ENCODE measurements at regions not wholly inside any gene's neighbourhood (a gene's known extent, or its start where the extent isn't known, plus 50 kb on each side); places are given as distances from the start of the nearest gene placed in this dataset.

DNA sequence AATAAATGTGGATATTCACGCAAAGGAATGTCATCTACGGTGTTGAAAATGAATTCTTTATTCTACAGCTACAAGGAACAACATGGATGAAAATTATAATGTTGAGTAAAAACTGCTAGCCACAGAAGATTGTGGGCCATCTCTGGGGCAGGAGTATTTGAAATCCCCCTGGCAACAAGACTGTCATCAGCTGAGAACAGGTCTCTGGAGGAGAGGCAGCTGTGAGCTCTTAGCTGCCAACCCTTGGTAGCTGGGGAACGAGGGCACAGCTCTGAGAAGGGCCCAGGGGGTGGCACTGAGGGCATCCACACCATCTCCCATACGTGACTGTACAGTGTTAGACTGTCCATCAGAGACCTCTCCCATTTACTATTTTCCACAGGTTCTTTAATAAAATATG, 340.1 kb upstream of the MGMT start:
- TF ChIP-seq TAF1 (IDR thresholded peaks at IDR 0.05; ENCODE audit: borderline replicate concordance, insufficient read depth, low read length) (no peak), POLR2AphosphoS5 (IDR thresholded peaks at IDR 0.05; ENCODE audit: low read depth, low read length) (no peak), SIN3A (IDR thresholded peaks at IDR 0.05; ENCODE audit: borderline replicate concordance, insufficient read depth, low read length) (no peak)
- TF ChIP-seq, protein P1, sequence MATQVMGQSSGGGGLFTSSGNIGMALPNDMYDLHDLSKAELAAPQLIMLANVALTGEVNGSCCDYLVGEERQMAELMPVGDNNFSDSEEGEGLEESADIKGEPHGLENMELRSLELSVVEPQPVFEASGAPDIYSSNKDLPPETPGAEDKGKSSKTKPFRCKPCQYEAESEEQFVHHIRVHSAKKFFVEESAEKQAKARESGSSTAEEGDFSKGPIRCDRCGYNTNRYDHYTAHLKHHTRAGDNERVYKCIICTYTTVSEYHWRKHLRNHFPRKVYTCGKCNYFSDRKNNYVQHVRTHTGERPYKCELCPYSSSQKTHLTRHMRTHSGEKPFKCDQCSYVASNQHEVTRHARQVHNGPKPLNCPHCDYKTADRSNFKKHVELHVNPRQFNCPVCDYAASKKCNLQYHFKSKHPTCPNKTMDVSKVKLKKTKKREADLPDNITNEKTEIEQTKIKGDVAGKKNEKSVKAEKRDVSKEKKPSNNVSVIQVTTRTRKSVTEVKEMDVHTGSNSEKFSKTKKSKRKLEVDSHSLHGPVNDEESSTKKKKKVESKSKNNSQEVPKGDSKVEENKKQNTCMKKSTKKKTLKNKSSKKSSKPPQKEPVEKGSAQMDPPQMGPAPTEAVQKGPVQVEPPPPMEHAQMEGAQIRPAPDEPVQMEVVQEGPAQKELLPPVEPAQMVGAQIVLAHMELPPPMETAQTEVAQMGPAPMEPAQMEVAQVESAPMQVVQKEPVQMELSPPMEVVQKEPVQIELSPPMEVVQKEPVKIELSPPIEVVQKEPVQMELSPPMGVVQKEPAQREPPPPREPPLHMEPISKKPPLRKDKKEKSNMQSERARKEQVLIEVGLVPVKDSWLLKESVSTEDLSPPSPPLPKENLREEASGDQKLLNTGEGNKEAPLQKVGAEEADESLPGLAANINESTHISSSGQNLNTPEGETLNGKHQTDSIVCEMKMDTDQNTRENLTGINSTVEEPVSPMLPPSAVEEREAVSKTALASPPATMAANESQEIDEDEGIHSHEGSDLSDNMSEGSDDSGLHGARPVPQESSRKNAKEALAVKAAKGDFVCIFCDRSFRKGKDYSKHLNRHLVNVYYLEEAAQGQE (IDR thresholded peaks at IDR 0.05; ENCODE audit: insufficient read depth in 1 of 2, low read depth in 2 of 2, low read length in 2 of 2), result no peak

Measured in PFSK-1 (cell line).